RWPE1 (cell line): ENCODE measurements at regions not wholly inside any gene's neighbourhood (a gene's known extent, or its start where the extent isn't known, plus 50 kb on each side); places are given as distances from the start of the nearest gene placed in this dataset.

Experiments used
- CTCF ChIA-PET: fragments of 350-600 bp; sonication (Branson Sonifier 250); formaldehyde crosslinking; extraction: SDS; loops from one replicate; lab custom pipeline; 2021; lab: Yijun Ruan, JAX
- POLR2A ChIA-PET: fragments of 400-600 bp; formaldehyde crosslinking; extraction: SDS; loops from one replicate; lab custom pipeline; 2020; ENCODE audit warnings: antibody characterized with exemption; ENCODE audit not compliant: low non-redundant PET; lab: Yijun Ruan, JAX
- DNase-seq: peaks from one replicate; pipeline ENCODE4 v3.0.0; 2012; ENCODE audit warnings: low spot score
- H3K27ac ChIP-seq: fragments of 450-650 bp; 2 replicates; pipeline ENCODE4 v1.5.1; 2017
- TF ChIP-seq, protein P1 (sequence below): fragments of 450-650 bp; conservative IDR thresholded peaks from 2 replicates; pipeline ENCODE4 v1.5.1; 2017; ENCODE audit warnings: low read depth, mild to moderate bottlenecking

- no peak overlapping the region for H3K27ac ChIP-seq
- POLR2A ChIA-PET = no interaction called here
- CTCF ChIA-PET = no interaction called here
- DNase-seq = no peak
- TF ChIP-seq, protein P1, sequence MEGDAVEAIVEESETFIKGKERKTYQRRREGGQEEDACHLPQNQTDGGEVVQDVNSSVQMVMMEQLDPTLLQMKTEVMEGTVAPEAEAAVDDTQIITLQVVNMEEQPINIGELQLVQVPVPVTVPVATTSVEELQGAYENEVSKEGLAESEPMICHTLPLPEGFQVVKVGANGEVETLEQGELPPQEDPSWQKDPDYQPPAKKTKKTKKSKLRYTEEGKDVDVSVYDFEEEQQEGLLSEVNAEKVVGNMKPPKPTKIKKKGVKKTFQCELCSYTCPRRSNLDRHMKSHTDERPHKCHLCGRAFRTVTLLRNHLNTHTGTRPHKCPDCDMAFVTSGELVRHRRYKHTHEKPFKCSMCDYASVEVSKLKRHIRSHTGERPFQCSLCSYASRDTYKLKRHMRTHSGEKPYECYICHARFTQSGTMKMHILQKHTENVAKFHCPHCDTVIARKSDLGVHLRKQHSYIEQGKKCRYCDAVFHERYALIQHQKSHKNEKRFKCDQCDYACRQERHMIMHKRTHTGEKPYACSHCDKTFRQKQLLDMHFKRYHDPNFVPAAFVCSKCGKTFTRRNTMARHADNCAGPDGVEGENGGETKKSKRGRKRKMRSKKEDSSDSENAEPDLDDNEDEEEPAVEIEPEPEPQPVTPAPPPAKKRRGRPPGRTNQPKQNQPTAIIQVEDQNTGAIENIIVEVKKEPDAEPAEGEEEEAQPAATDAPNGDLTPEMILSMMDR = no peak
Observed at GRCh38 chr7:88399036-88399435, 92.3 kb upstream of the STEAP4 start.

DNA sequence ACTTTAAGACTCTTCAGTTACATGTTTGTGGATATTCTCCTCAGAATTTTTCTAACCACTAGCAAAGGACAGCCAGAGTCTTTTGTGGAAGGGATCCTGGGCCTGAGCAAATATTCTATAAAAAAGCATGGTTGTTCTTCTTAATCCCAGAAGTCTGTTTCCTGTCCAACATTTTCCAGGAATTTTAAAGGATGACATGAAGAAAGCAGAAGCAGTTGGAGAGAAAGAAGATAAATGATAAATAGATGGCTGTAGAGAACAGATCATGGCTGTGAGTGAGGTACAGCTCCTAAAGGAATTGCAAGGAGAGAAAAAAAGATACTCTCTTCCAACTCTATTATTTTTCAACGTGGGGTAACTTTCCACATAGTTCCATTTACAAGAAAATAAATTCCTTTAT lies 91.8 kb upstream of the STEAP4 start:
- CTCF ChIA-PET = interaction anchor here (0.5 kb wide), 1 partner anchor 281 kb away, joined by 3 read pairs; no protein-coding TSS in a partner anchor
- H3K27ac ChIP-seq = no peak overlapping the region
- TF ChIP-seq, protein P1 = no peak
- POLR2A ChIA-PET = no interaction called here
- DNase-seq = no peak

- POLR2A ChIA-PET = no interaction called here
Observed at GRCh38 chr7:88396948-88397322, 90.2 kb upstream of the STEAP4 start.

GRCh38 chr7:88396295-88396947 lies 89.7 kb upstream of the STEAP4 start:
- POLR2A ChIA-PET = no interaction called here
- CTCF ChIA-PET = no interaction called here
- no peak for DNase-seq
- no peak overlapping the region for H3K27ac ChIP-seq
- TF ChIP-seq, protein P1 = no peak

More at GRCh38 chr7:88396948-88397322, 90.2 kb upstream of the STEAP4 start:
- no peak for DNase-seq
- H3K27ac ChIP-seq = no peak overlapping the region
- TF ChIP-seq, protein P1 = no peak
- CTCF ChIA-PET = no interaction called here

DNA sequence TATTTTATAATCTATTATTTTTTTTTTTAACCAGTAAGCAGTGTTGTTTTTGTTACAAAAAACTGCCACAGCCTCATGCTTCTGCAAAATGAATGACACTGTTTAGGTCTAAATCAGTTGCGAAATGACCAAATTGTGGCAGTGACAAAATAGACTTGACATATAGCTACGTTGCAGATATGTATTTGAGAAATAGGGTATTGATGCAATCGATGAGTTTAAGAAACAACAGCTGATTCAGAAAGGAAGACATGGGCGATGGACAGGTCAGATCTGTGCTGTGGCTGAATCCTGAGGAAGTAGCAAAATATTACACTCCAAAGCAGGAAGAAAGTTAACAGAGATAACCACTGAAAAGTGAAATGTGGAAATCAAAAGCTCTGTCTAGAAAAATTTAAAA lies 89.0 kb upstream of the STEAP4 start:
- ChIA-PET CTCF (interaction anchor here (0.6 kb wide), 1 partner anchor 680 kb away, joined by 3 read pairs; no protein-coding TSS in a partner anchor), POLR2A (no interaction called here)
- TF ChIP-seq, protein P1 = no peak
- no peak for DNase-seq
- no peak overlapping the region for H3K27ac ChIP-seq

DNA sequence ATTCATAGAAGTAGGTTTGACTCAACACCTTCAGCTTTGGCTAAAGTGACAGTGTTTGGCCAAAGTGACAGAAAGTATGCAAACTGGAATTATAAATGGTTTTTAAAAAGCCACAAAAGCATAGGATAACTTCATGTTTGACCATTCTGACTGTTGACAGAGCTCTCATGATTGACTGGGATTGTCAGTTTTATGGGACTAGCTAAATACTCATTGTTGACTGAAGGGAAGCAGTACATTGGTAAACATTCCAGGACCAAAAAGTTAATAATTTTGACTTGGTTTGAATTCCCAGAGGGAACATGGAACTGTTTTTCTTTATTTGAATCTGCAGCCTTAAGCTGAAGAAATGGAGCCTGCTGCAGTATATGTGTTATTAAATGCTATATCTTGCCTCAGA lies 84.6 kb upstream of the STEAP4 start:
- ChIA-PET POLR2A (no interaction called here), CTCF (interaction anchor here (0.6 kb wide), 2 partner anchors 157 to 939 kb away, joined by 3 to 4 read pairs; no protein-coding TSS in a partner anchor)
- no peak overlapping the region for H3K27ac ChIP-seq
- TF ChIP-seq, protein P1 = no peak
- no peak for DNase-seq
